Vagina (tissue), 2 donors: ENCODE measurements at regions not wholly inside any gene's neighbourhood (a gene's known extent, or its start where the extent isn't known, plus 50 kb on each side); places are given as distances from the start of the nearest gene placed in this dataset.

Source experiments
- POLR2AphosphoS5 ChIP-seq, 2 donors: sonication (generic); formaldehyde crosslinking; IDR thresholded peaks; one replicate each; pipeline ENCODE4 v1.9.0; 2017; ENCODE audit warnings: antibody characterized with exemption in 2 of 2, mild to moderate bottlenecking in 2 of 2, low read depth in 1 of 2; ENCODE audit not compliant: insufficient read depth in 1 of 2
- TF ChIP-seq, protein P1 (sequence below), 3 experiments: fragments of 450-650 bp in 2 of 3; fragments of 200-600 bp in 1 of 3; sonication (generic) in 1 of 3; IDR thresholded peaks; one replicate each; pipeline ENCODE4 v1.5.1; 2017 to 2019; ENCODE audit warnings: antibody characterized with exemption in 3 of 3, mild to moderate bottlenecking in 2 of 3, moderate library complexity in 2 of 3

DNA sequence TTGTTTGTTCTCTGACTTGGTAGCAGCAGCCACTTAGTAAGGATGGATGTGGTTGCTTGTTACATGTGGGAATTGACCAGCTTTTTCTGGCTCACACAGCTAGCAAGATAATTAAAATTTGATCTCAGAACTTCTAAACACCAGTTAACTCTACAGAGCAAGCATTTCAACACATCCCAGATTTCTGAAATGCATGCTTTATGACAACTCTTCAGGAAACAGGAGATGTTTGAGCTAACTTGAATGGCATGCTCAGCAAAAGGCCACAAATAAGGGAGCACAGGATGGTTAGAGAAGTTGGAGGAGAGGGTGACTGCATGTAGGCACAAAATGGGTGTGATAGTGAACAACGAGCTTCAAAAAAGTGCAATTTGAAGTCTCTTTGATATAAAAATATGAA lies 167.1 kb upstream of the SPRY2 start:
- TF ChIP-seq POLR2AphosphoS5 (IDR thresholded peaks at IDR 0.05; ENCODE audit: insufficient read depth in 1 of 2, low read depth in 1 of 2): no peak
- TF ChIP-seq, protein P1, sequence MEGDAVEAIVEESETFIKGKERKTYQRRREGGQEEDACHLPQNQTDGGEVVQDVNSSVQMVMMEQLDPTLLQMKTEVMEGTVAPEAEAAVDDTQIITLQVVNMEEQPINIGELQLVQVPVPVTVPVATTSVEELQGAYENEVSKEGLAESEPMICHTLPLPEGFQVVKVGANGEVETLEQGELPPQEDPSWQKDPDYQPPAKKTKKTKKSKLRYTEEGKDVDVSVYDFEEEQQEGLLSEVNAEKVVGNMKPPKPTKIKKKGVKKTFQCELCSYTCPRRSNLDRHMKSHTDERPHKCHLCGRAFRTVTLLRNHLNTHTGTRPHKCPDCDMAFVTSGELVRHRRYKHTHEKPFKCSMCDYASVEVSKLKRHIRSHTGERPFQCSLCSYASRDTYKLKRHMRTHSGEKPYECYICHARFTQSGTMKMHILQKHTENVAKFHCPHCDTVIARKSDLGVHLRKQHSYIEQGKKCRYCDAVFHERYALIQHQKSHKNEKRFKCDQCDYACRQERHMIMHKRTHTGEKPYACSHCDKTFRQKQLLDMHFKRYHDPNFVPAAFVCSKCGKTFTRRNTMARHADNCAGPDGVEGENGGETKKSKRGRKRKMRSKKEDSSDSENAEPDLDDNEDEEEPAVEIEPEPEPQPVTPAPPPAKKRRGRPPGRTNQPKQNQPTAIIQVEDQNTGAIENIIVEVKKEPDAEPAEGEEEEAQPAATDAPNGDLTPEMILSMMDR (IDR thresholded peaks at IDR 0.05): no peak
